SW480 (cell line): ENCODE measurements at regions not wholly inside any gene's neighbourhood (a gene's known extent, or its start where the extent isn't known, plus 50 kb on each side); places are given as distances from the start of the nearest gene placed in this dataset.
"Not testable (repeated sequence)": the region's sequence is repeated elsewhere in the genome, so short reads cannot be mapped to it uniquely, and the experiment has no call there.

Experiments used
- DNase-seq: peaks from one replicate; pipeline ENCODE4 v3.0.0-alpha.2; 2016; ENCODE audit warnings: low spot score

GRCh38 chr3:176628101-176628639 is 569.1 kb downstream of the TBL1XR1 start:
- no peak for DNase-seq

DNA sequence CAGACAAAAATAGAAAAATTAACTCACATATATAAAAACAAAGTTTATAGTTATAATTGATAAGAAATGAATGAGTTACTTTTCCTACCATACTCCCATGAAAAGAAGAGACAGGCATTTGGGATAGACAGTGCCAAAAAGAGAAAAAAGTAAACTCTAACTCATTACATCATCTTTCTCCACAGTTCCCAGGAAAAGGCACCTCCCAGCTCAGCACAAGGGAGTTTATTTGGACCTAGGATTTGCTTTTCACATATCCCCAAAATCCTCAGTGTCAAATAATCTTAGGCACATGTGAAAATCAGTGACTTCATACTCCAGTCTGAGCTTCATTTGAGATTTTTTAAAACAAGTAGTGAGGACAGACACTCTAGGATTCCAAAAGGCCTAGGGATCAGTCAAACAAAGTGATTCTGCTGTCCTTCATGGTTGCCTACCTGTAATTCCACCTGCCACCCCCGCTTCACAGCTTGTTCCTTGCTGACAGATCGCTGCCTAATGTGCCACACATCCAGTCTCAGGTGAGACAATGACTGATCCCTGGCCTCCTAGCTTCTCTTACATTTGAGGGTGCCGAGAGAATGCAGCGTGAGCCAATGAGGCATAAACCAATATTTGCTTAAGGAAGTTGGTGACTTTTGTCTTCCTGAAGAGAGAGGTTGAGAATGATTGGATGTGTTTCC is 573.7 kb downstream of the TBL1XR1 start:
- DNase-seq: no peak

DNA sequence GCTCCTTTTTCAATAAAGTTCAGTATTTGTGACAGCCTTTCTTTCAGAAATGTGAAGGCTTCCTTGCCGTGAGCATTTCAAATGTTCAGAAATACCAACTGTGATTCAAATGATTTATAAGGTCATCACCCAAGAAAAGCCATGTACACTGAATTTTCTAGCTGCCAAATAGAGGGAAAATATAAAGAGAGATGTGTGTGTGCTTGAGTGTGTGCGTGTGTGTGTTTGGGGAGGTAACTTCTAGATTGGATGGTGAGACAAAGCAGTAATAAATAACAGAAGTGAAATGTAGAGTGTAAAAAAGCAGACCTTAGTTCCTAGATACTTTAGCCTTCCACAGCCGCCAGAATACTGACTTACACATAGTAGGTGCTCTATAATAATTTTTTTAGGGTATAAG is 577.4 kb downstream of the TBL1XR1 start:
- DNase-seq: no peak

- DNase-seq: no peak
Observed at GRCh38 chr3:176615826-176616225, 581.5 kb downstream of the TBL1XR1 start.

GRCh38 chr3:176611703-176612102 is 585.6 kb downstream of the TBL1XR1 start:
- no peak for DNase-seq

GRCh38 chr3:176609361-176609760 is 587.9 kb downstream of the TBL1XR1 start:
- DNase-seq: no peak

GRCh38 chr3:176605553-176605952 is 591.7 kb downstream of the TBL1XR1 start:
- DNase-seq: not testable (repeated sequence)

DNA sequence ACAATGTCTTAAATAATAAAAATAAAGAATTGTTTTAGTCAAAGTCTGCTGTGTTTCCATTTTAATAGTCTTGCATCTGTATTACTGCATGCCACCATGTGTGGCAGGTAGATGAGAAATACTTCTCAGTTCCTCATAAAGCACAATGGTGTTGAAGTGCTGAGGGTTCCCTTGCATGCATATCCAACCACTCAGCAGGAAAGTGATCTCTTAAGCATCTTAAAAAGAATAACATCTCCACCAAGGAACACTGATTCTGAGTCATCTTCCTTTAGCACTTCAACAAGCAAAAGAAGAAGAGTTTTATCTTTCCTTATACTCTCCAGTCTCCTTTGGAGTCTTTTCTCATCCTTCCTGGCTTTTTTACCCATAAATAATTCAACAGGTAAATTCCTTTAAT is 602.0 kb downstream of the TBL1XR1 start:
- no peak for DNase-seq

GRCh38 chr3:176590722-176591121 is 606.6 kb downstream of the TBL1XR1 start:
- DNase-seq: no peak

DNA sequence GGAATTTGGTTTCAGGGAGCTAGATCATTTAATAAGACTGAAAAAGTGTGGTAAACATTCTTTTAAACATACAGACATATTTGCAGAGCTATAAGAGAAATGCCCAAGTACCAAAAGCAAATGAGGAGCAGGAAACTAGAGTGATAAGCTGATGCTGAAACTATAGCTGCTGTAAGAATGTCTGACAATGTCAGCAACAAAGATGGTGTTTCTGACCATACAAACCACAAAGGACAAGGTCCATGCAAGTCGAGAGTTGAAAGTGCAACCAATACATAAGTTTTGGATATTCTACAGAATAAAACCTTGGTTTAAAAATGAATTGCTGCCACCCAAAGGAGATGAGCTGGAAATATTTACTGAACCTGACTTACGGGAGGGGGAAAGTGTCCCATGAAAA is 610.2 kb downstream of the TBL1XR1 start:
- DNase-seq: no peak

DNA sequence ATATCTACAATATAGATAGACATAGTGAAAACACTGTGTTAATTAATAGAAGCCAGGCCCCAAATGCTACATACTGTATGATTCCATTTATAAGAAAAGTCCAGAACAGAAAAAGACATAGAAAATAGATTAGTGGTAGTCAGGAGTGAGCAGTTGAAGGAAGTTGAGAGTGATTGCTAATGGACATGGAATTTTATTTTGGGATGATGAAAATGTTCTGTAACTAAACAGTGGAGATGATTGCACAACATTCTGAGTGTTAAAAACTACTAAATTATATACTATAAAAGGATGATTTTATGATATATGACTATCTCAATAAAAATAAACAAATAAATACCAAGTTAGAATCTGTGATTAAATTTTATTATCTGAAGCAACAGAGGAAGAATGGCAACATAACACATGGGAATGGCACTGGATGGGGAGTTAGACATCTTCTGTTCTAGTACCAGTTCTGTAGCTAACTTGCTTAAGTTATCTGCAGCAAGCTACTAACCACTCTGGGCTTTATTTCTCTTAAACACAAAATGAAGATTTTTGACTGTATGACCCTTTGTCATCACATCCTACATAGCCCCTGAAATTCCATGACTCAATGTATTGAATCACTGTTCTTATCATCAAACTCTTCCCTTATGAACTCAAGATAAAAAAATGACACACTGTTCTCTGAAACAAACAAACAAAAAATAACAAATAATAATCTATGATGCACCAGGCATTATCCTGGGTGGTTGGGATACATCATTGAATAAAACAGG is 612.7 kb downstream of the TBL1XR1 start:
- DNase-seq: no peak

DNA sequence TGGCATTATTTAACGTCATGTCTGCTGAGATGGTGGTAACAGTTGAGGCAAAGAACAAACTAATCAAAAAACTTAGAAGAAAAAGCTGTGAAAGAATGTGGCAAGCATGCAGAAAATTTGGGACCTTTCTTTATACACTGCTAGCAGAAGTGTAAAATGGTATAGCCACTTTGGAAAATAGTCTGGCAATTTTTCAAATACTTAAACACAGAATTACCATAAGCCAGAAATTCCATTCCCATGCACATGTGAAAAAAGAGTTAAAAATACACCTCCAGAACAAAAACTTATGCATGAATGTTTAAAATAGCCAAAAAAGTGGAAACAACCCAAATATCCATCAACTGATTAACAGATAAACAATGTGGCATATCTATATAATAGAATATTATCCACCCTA is 613.3 kb downstream of the TBL1XR1 start:
- DNase-seq: no peak

DNA sequence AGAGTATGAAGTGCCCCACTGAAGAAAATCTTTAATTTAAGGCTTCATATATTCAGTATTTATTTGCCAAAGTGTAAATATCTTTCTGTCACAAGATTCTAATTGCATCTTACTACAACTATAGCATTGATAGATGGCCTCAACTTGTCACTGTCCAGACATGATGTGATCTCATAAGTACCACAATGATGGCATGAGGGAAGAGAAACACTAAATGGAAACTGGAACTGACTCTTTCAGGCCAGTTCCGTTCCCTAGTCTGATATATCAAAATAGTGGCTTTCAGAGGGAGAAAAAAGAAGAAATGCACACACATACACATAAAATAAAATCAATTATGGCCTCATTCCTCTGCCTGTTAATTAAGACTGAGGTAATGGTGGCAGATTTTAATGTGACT is 615.7 kb downstream of the TBL1XR1 start:
- DNase-seq: no peak

- no peak for DNase-seq
Observed at GRCh38 chr3:176579711-176580185, 617.5 kb downstream of the TBL1XR1 start.

DNA sequence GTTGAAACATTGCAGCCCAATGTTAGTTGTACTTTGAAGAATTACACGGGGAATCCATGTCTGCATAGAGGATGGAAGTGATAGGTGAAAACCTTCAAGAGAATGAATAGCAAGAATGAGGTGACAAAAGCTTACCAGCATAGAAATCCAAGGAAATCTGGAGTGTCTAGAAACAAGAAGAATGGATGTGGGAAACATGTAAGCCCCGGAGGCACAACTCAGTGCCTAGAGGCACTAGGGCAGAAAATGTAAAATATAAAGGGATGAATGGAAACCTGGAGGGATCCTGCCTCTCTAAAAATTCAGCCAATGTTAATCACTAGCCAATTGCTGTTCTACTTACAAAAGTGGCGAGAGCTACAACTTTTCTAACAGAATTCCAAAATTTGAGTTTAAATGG is 619.0 kb downstream of the TBL1XR1 start:
- DNase-seq: no peak

GRCh38 chr3:176577447-176577846 is 619.8 kb downstream of the TBL1XR1 start:
- no peak for DNase-seq

DNA sequence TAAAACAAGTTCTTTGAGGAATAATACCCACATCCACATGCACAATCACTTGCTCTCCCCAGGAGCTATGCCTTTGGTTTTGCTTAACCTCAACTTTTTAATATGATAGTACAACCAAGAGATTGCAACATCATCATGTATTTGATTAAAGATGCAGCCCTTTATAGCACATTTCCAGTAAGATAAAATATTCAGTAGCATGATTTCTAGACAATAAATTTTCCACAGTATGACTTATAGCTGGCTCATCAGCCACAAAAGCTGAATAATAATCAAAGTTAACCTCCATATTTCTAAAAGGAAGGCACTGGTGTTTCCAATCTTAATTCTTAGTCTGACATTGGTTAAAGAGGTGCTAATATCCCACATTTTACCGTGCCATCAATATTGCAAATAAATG is 622.5 kb downstream of the TBL1XR1 start:
- DNase-seq: no peak

GRCh38 chr3:176571926-176572325 is 625.4 kb downstream of the TBL1XR1 start:
- no peak for DNase-seq

DNA sequence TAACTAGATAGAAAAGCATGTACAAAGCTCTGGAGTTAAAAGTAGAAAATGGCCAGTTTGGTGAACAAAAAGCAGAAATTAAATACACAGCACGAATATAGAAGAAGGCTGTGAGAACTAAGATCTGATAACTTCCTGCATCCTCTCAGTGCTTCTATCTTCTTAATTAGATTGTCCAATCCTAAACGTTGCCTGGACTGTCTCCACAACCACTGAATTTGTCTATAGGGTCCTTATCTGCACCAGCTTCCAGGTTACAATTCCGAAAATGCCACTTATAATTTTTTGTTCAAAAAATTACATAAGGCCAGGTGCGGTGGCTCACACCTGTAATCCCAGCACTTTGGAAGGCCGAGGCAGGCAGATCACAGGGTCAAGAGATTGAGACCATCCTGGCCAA is 626.3 kb downstream of the TBL1XR1 start:
- DNase-seq: no peak

DNA sequence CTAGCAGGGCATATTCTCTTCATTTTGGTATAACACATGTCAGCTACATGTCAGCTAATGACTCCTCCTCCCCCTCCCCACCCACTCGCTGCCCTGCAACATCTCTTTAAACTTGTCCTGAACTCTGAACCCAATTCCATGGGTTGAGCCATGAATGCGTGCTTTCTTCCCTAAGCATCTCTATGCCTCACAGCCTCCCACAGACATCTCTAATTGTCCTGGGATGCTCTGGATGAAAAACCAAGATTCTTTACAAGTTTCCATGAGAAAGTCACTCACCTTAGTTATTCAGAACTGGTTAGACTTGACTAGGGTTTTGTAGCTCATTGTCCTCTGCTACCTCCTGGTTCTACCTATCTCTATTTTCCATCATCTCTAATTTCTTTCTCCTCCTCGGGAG is 629.1 kb downstream of the TBL1XR1 start:
- DNase-seq: no peak

GRCh38 chr3:176566757-176567156 is 630.5 kb downstream of the TBL1XR1 start:
- no peak for DNase-seq

DNA sequence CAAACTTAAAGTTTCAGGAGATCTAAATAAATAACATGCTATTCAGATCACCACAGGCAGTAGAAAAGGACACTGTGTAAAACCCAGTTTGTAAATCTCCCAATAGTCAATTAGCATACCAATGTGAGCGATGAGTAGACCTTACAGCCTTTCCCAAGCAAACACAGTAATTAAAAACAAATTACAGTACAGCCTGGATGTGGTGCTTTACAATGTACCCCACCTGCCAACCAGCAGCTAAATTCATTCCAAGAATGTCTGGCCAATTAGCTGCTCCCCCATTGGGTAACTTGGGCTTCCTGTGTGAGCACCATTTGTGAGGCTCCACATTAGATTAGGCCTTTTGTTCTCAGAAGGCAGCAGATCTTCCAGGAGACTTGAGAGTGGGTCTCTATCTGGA is 635.0 kb downstream of the TBL1XR1 start:
- no peak for DNase-seq

DNA sequence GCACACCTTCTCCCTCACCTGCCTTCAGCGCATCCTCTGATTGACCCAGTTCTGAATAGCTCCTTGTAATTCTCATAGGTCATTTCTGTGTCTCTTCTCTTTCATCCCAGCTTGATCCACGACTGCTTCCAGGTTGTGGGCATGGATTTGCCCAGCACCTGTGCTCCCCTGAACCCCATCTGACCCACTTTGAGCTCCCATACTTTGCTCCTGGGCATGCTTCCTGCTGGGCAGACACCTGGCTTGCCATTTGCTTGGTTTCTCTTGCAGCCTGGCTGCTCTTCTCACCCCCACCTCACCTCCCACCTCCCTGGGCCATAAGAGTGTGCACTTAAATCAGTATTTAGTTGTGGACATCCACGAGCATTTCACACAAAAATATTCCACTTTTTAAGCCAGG is 635.5 kb downstream of the TBL1XR1 start:
- no peak for DNase-seq
